BJ (cell line): ENCODE measurements at regions not wholly inside any gene's neighbourhood (a gene's known extent, or its start where the extent isn't known, plus 50 kb on each side); places are given as distances from the start of the nearest gene placed in this dataset.

Experiments
- CTCF ChIA-PET: fragments of 350-600 bp; formaldehyde crosslinking; extraction: SDS; loops from one replicate; lab custom pipeline; 2021; ENCODE audit warnings: antibody characterized with exemption, inconsistent platforms; lab: Yijun Ruan, JAX
- POLR2A ChIA-PET: fragments of 300-600 bp; sonication (Branson Sonifier 250); formaldehyde crosslinking; extraction: SDS; loops from one replicate; lab custom pipeline; 2021; ENCODE audit warnings: antibody characterized with exemption; lab: Charles Lee
- DNase-seq: peaks from one replicate; pipeline ENCODE4 v3.0.0-alpha.2; 2011; ENCODE audit warnings: low read depth
- H3K27me3 ChIP-seq: 2 replicates; pipeline ENCODE4 v1.6.0; 2011; ENCODE audit warnings: low read length; ENCODE audit not compliant: control insufficient read depth, insufficient read depth
- H3K36me3 ChIP-seq: 2 replicates; pipeline ENCODE4 v1.5.1; 2011; ENCODE audit warnings: low read length; ENCODE audit not compliant: control insufficient read depth, insufficient read depth
- H3K4me3 ChIP-seq: 2 replicates; pipeline ENCODE4 v1.5.1; 2011; ENCODE audit warnings: low read depth, mild to moderate bottlenecking, control low read depth, low read length
- CTCF ChIP-seq: IDR thresholded peaks from 2 replicates; pipeline ENCODE4 v1.5.1; 2011; ENCODE audit warnings: low read depth, mild to moderate bottlenecking, control low read depth, inconsistent platforms, low read length, moderate library complexity; ENCODE audit not compliant: insufficient read depth

- no peak for DNase-seq
- ChIA-PET CTCF (interaction anchor here (1.0 kb wide), 1 partner anchor 13 kb away, joined by 3 read pairs; no protein-coding TSS in a partner anchor), POLR2A (no interaction called here)
- TF ChIP-seq CTCF: no peak
- Histone ChIP-seq H3K27me3 (no peaks in the 10 kb centered on the region), H3K4me3 (no peak overlapping the region), H3K36me3 (no peaks in the 10 kb centered on the region)
These were observed 191.1 kb upstream of the BMPER start for GRCh38 chr7:33714208-33714607.

- no peak for DNase-seq
- TF ChIP-seq CTCF: peak; percentile 63
- CTCF ChIA-PET: interaction anchor here (0.6 to 3.8 kb wide), 8 partner anchors 12 to 518 kb away, joined by 3 to 12 read pairs (median 4); no protein-coding TSS in a partner anchor
- POLR2A ChIA-PET: interaction anchor here (0.6 kb wide), 1 partner anchor 217 kb away, joined by 10 read pairs; no protein-coding TSS in a partner anchor
- no peaks in the 10 kb centered on the region for H3K27me3 ChIP-seq
- H3K36me3 ChIP-seq: no peaks in the 10 kb centered on the region
- H3K4me3 ChIP-seq: no peak overlapping the region
These were observed 188.5 kb upstream of the BMPER start for GRCh38 chr7:33716581-33717477.

DNA sequence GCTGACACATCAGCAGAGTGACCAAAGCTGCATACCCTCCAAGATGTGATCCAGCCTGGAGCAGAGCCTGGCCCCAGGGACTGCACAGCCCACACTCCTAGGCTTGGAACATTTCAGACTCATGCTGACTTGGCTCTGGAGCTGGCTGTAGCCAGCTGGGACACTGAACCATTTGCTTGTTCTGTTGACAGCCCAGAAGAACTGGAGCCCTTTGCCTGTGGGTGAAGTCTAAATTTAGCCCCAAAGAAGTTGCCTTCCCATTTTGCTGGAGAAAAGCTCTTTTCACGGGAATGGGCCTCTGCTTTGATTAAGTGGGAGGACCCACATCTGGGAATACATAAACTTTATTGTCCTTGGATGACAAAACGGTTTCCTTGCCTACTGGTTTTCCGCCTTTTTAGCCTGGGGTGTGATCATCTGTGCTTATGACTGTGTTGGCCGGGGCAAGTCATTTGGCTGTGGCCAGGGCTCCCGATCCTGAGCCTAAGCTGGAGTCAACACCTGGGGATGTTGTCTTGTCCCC lies 186.2 kb upstream of the BMPER start:
- Histone ChIP-seq H3K27me3 (no peaks in the 10 kb centered on the region), H3K4me3 (no peak overlapping the region), H3K36me3 (no peaks in the 10 kb centered on the region)
- POLR2A ChIA-PET: no interaction called here
- TF ChIP-seq CTCF: no peak
- CTCF ChIA-PET: interaction anchor here (0.6 to 1.9 kb wide), 5 partner anchors 9 to 259 kb away, joined by 3 to 4 read pairs (median 3); no protein-coding TSS in a partner anchor
- no peak for DNase-seq

- CTCF ChIA-PET: interaction anchor here (1.3 to 1.5 kb wide), 2 partner anchors 10 to 260 kb away, joined by 3 read pairs; no protein-coding TSS in a partner anchor
- Histone ChIP-seq H3K27me3 (no peaks in the 10 kb centered on the region), H3K4me3 (no peak overlapping the region), H3K36me3 (no peaks in the 10 kb centered on the region)
- DNase-seq: no peak
- TF ChIP-seq CTCF: no peak
- POLR2A ChIA-PET: no interaction called here
These were observed 185.2 kb upstream of the BMPER start for GRCh38 chr7:33720139-33720538.

- no peak for DNase-seq
- no peak for TF ChIP-seq CTCF
- CTCF ChIA-PET: interaction anchor here (0.6 to 1.3 kb wide), 3 partner anchors 11 to 388 kb away, joined by 3 to 6 read pairs (median 3); no protein-coding TSS in a partner anchor
- Histone ChIP-seq H3K27me3 (no peaks in the 10 kb centered on the region), H3K36me3 (no peaks in the 10 kb centered on the region), H3K4me3 (no peak overlapping the region)
- POLR2A ChIA-PET: no interaction called here
These were observed 184.5 kb upstream of the BMPER start for GRCh38 chr7:33720870-33721269.
